Caco-2 (cell line): ENCODE measurements at regions not wholly inside any gene's neighbourhood (a gene's known extent, or its start where the extent isn't known, plus 50 kb on each side); places are given as distances from the start of the nearest gene placed in this dataset.

Experiments used
- BruUV-seq: library from RNA; stranded (reverse); fragments of 400-500 nt; replicated peaks from 2 replicates; lab custom pipeline; 2021; lab: Mats Ljungman, UMichigan
- CTCF ChIA-PET: fragments of 300-600 bp; sonication (Branson Sonifier 250); formaldehyde crosslinking; loops from one replicate; lab custom pipeline; 2022; ENCODE audit warnings: antibody characterized with exemption; lab: Charles Lee
- POLR2A ChIA-PET: fragments of 300-600 bp; sonication (Branson Sonifier 250); formaldehyde crosslinking; loops from one replicate; lab custom pipeline; 2022; ENCODE audit warnings: antibody characterized with exemption; lab: Charles Lee
- DNase-seq, 2 experiments: peaks; one replicate each; pipeline versions ENCODE4 v3.0.0 to v3.0.0-alpha.2; 2020 to 2022
- H3K27me3 ChIP-seq: replicated peaks from 2 replicates; pipeline ENCODE4 v1.6.0; 2011; ENCODE audit warnings: low read length; ENCODE audit not compliant: control insufficient read depth, insufficient read depth
- H3K36me3 ChIP-seq: 2 replicates; pipeline ENCODE4 v1.5.1; 2011; ENCODE audit warnings: low read length; ENCODE audit not compliant: control insufficient read depth, insufficient read depth
- H3K4me1 ChIP-seq: fragments of 250-450 bp; sonication (Bioruptor Pico); 2 replicates; pipeline ENCODE4 v1.5.1; 2020; ENCODE audit warnings: mild to moderate bottlenecking
- H3K4me3 ChIP-seq: 2 replicates; pipeline ENCODE4 v1.5.1; 2011; ENCODE audit warnings: low read depth, mild to moderate bottlenecking, control low read depth, low read length
- H3K9me3 ChIP-seq: fragments of 250-450 bp; sonication (Bioruptor Pico); 2 replicates; pipeline ENCODE4 v1.5.1; 2020; ENCODE audit warnings: mild to moderate bottlenecking, moderate library complexity
- H3K27ac Mint-ChIP-seq: one replicate; pipeline ENCODE4 v1.8.0; 2022; ENCODE audit warnings: mixed read lengths; ENCODE audit not compliant: unreplicated experiment
- H3K27me3 Mint-ChIP-seq: one replicate; pipeline ENCODE4 v1.8.0; 2022; ENCODE audit warnings: mixed read lengths; ENCODE audit not compliant: insufficient read depth, unreplicated experiment
- H3K36me3 Mint-ChIP-seq: one replicate; pipeline ENCODE4 v1.8.0; 2022; ENCODE audit warnings: mild to moderate bottlenecking, mixed read lengths; ENCODE audit not compliant: insufficient read depth, unreplicated experiment
- H3K4me1 Mint-ChIP-seq: one replicate; pipeline ENCODE4 v1.8.0; 2022; ENCODE audit warnings: low read depth, mixed read lengths; ENCODE audit not compliant: unreplicated experiment
- H3K4me3 Mint-ChIP-seq: one replicate; pipeline ENCODE4 v1.8.0; 2022; ENCODE audit warnings: mild to moderate bottlenecking, moderate library complexity, mixed read lengths; ENCODE audit not compliant: unreplicated experiment
- H3K9me3 Mint-ChIP-seq: one replicate; pipeline ENCODE4 v1.8.0; 2022; ENCODE audit warnings: mixed read lengths; ENCODE audit not compliant: unreplicated experiment
- intact Hi-C: fragments of 100-400 bp; cut with micrococcal nuclease; formaldehyde crosslinking; loops from one replicate; pipeline ENCODE4 v1.10.0; 2022; ENCODE audit not compliant: unreplicated experiment
- TF ChIP-seq, protein P1 (sequence below), 2 experiments: fragments of 200-600 bp in 1 of 2; IDR thresholded peaks; 1 replicate in 1 of 2; 2 replicates in 1 of 2; pipeline versions ENCODE4 v1.5.1 to v1.8.0; 2011 to 2022; ENCODE audit warnings: antibody characterized with exemption in 1 of 2, control low read depth in 1 of 2, inconsistent platforms in 1 of 2, low read depth in 1 of 2, low read length in 1 of 2, mild to moderate bottlenecking in 1 of 2, moderate library complexity in 1 of 2; ENCODE audit not compliant: insufficient read depth in 1 of 2, severe bottlenecking in 1 of 2, unreplicated experiment in 1 of 2

GRCh38 chr20:53760025-53760441 is 166.4 kb upstream of the ZNF217 start:
- no peaks in the 10 kb centered on the region for H3K27me3 Mint-ChIP-seq
- Histone ChIP-seq H3K4me1 (peaks cover 40% of the 10 kb centered on the region), H3K36me3 (no peaks in the 10 kb centered on the region), H3K9me3 (no peaks in the 10 kb centered on the region), H3K27me3 (no peaks in the 10 kb centered on the region), H3K4me3 (no peak overlapping the region)
- intact Hi-C loops: loop anchor here (10.0 kb wide), 1 partner anchor 245 kb away; no protein-coding TSS in a partner anchor
- TF ChIP-seq, protein P1, sequence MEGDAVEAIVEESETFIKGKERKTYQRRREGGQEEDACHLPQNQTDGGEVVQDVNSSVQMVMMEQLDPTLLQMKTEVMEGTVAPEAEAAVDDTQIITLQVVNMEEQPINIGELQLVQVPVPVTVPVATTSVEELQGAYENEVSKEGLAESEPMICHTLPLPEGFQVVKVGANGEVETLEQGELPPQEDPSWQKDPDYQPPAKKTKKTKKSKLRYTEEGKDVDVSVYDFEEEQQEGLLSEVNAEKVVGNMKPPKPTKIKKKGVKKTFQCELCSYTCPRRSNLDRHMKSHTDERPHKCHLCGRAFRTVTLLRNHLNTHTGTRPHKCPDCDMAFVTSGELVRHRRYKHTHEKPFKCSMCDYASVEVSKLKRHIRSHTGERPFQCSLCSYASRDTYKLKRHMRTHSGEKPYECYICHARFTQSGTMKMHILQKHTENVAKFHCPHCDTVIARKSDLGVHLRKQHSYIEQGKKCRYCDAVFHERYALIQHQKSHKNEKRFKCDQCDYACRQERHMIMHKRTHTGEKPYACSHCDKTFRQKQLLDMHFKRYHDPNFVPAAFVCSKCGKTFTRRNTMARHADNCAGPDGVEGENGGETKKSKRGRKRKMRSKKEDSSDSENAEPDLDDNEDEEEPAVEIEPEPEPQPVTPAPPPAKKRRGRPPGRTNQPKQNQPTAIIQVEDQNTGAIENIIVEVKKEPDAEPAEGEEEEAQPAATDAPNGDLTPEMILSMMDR (IDR thresholded peaks at IDR 0.05; ENCODE audit: insufficient read depth in 1 of 2, low read depth in 1 of 2, low read length in 1 of 2, severe bottlenecking in 1 of 2, unreplicated experiment in 1 of 2): no peak
- no TSS peak for BruUV-seq
- POLR2A ChIA-PET: interaction anchor here (0.5 kb wide), 1 partner anchor 148 kb away, joined by 3 read pairs; no protein-coding TSS in a partner anchor
- H3K4me3 Mint-ChIP-seq: no peak overlapping the region
- peaks cover 17% of the 10 kb centered on the region for H3K36me3 Mint-ChIP-seq
- CTCF ChIA-PET: no interaction called here
- DNase-seq: no peak
- no peak overlapping the region for H3K27ac Mint-ChIP-seq
- peaks cover 45% of the 10 kb centered on the region for H3K4me1 Mint-ChIP-seq
- no peaks in the 10 kb centered on the region for H3K9me3 Mint-ChIP-seq

DNA sequence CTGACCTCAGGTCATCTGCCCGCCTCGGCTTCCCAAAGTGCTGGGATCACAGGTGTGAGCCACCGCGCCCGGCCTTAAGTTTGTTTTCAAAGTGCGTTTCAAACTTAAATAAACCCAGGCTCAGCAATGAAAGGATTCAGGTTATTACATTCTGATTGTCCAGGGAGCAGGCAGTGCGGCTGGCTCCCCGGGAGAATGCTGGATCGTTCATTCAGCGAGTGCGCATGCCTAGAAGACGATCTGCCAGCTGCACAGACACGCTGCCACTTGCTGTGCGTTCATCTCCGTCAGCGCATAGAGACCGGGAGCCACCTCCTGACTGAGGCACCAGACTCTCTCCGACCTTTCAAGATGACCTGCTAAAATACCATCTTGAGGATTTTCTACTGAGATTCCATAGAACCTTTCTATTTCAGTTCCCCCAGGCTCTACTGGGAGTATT is 163.9 kb upstream of the ZNF217 start:
- CTCF ChIA-PET: interaction anchor here (0.6 kb wide), 1 partner anchor 28 kb away, joined by 3 read pairs; no protein-coding TSS in a partner anchor
- peaks cover 44% of the 10 kb centered on the region for H3K4me1 ChIP-seq
- H3K9me3 Mint-ChIP-seq: no peaks in the 10 kb centered on the region

GRCh38 chr20:53755733-53756531 is 162.3 kb upstream of the ZNF217 start:
- Mint-ChIP-seq H3K27ac (no peak overlapping the region), H3K9me3 (no peaks in the 10 kb centered on the region), H3K4me1 (peaks cover 59% of the 10 kb centered on the region), H3K36me3 (no peaks in the 10 kb centered on the region), H3K27me3 (no peaks in the 10 kb centered on the region), H3K4me3 (no peak overlapping the region)
- POLR2A ChIA-PET: interaction anchor here (0.9 kb wide), 1 partner anchor 18 kb away, joined by 3 read pairs; no protein-coding TSS in a partner anchor
- no peak overlapping the region for H3K4me3 ChIP-seq
- no peaks in the 10 kb centered on the region for H3K36me3 ChIP-seq
- no TSS peak for BruUV-seq
- peaks cover 47% of the 10 kb centered on the region for H3K4me1 ChIP-seq
- CTCF ChIA-PET: interaction anchor here (0.6 to 1.1 kb wide), 2 partner anchors 130 to 160 kb away, joined by 3 read pairs; no protein-coding TSS in a partner anchor
- no peak for DNase-seq
- no peaks in the 10 kb centered on the region for H3K27me3 ChIP-seq
- TF ChIP-seq, protein P1 (IDR thresholded peaks at IDR 0.05; ENCODE audit: insufficient read depth in 1 of 2, low read depth in 1 of 2, low read length in 1 of 2, severe bottlenecking in 1 of 2, unreplicated experiment in 1 of 2): no peak
- H3K9me3 ChIP-seq: no peaks in the 10 kb centered on the region
- intact Hi-C loops: no loop called here

More for the DNA sequence above, 163.9 kb upstream of the ZNF217 start:
- H3K36me3 ChIP-seq: no peaks in the 10 kb centered on the region
- Mint-ChIP-seq H3K27me3 (no peaks in the 10 kb centered on the region), H3K36me3 (no peaks in the 10 kb centered on the region), H3K4me1 (peaks cover 48% of the 10 kb centered on the region), H3K4me3 (no peak overlapping the region), H3K27ac (no peak overlapping the region)
- H3K27me3 ChIP-seq: no peaks in the 10 kb centered on the region
- TF ChIP-seq, protein P1 (IDR thresholded peaks at IDR 0.05; ENCODE audit: insufficient read depth in 1 of 2, low read depth in 1 of 2, low read length in 1 of 2, severe bottlenecking in 1 of 2, unreplicated experiment in 1 of 2): no peak
- POLR2A ChIA-PET: no interaction called here
- no peaks in the 10 kb centered on the region for H3K9me3 ChIP-seq
- no peak for DNase-seq
- H3K4me3 ChIP-seq: no peak overlapping the region
- BruUV-seq: no TSS peak
- intact Hi-C loops: no loop called here
